GM12892 (cell line): ENCODE measurements at regions not wholly inside any gene's neighbourhood (a gene's known extent, or its start where the extent isn't known, plus 50 kb on each side); places are given as distances from the start of the nearest gene placed in this dataset.

Experiments
- DNase-seq: peaks from one replicate; pipeline ENCODE4 v3.0.0; 2011; ENCODE audit not compliant: insufficient read length
- FAIRE-seq: peaks from 2 replicates; lab custom pipeline; 2011; peaks lifted over from hg19 to GRCh38; lab: Jason Lieb, UNC
- POLR2A ChIP-seq: IDR thresholded peaks from 2 replicates; pipeline ENCODE4 v1.6.1; 2011; ENCODE audit warnings: low read depth, low read length, control low read depth
- POLR2AphosphoS5 ChIP-seq: IDR thresholded peaks from 2 replicates; pipeline ENCODE4 v1.6.1; 2011; ENCODE audit warnings: low read depth, low read length, control low read depth
- TAF1 ChIP-seq: IDR thresholded peaks from 2 replicates; pipeline ENCODE4 v1.6.1; 2011; ENCODE audit warnings: low read depth, mild to moderate bottlenecking, control low read depth, low read length, borderline replicate concordance

- FAIRE-seq (peak; percentile 24), DNase-seq (no peak)
- TF ChIP-seq POLR2A (no peak), TAF1 (no peak), POLR2AphosphoS5 (no peak)
These were observed 301.9 kb upstream of the ZC3H12C start for GRCh38 chr11:109791337-109791736.

- no peak for DNase-seq
- FAIRE-seq: no peak
- no peak for TF ChIP-seq TAF1
- TF ChIP-seq POLR2A: no peak
- no peak for TF ChIP-seq POLR2AphosphoS5
These were observed 298.7 kb upstream of the ZC3H12C start for GRCh38 chr11:109794501-109794900.

- no peak for DNase-seq
- no peak for FAIRE-seq
- TF ChIP-seq POLR2A (no peak), POLR2AphosphoS5 (no peak), TAF1 (no peak)
These were observed 298.0 kb upstream of the ZC3H12C start for GRCh38 chr11:109795234-109795633.

GRCh38 chr11:109796253-109796652, 296.9 kb upstream of the ZC3H12C start:
- TF ChIP-seq POLR2AphosphoS5 (no peak), POLR2A (no peak), TAF1 (no peak)
- FAIRE-seq (no peak), DNase-seq (no peak)

GRCh38 chr11:109798521-109798920, 294.7 kb upstream of the ZC3H12C start:
- DNase-seq: no peak
- FAIRE-seq: no peak
- TF ChIP-seq POLR2A (no peak), TAF1 (no peak), POLR2AphosphoS5 (no peak)

- DNase-seq: no peak
- peak; percentile 78 for FAIRE-seq
These were observed 293.6 kb upstream of the ZC3H12C start for GRCh38 chr11:109799604-109800003.

GRCh38 chr11:109804911-109805310, 288.3 kb upstream of the ZC3H12C start:
- TF ChIP-seq POLR2AphosphoS5: no peak
- no peak for TF ChIP-seq TAF1
- DNase-seq: no peak

More at GRCh38 chr11:109799604-109800003, 293.6 kb upstream of the ZC3H12C start:
- no peak for TF ChIP-seq POLR2AphosphoS5
- no peak for TF ChIP-seq TAF1
- TF ChIP-seq POLR2A: no peak

GRCh38 chr11:109806205-109806604, 287.0 kb upstream of the ZC3H12C start:
- no peak for DNase-seq
- TF ChIP-seq TAF1 (no peak), POLR2AphosphoS5 (no peak), POLR2A (no peak)
- no peak for FAIRE-seq

More at GRCh38 chr11:109804911-109805310, 288.3 kb upstream of the ZC3H12C start:
- no peak for FAIRE-seq

GRCh38 chr11:109808569-109808968, 284.6 kb upstream of the ZC3H12C start:
- no peak for DNase-seq
- TF ChIP-seq POLR2A: no peak
- TF ChIP-seq TAF1: no peak
- no peak for TF ChIP-seq POLR2AphosphoS5
- no peak for FAIRE-seq

GRCh38 chr11:109814824-109815223, 278.4 kb upstream of the ZC3H12C start:
- no peak for FAIRE-seq
- TF ChIP-seq POLR2AphosphoS5: no peak
- TF ChIP-seq POLR2A: no peak
- TF ChIP-seq TAF1: no peak

GRCh38 chr11:109815500-109816150, 277.6 kb upstream of the ZC3H12C start:
- DNase-seq (no peak), FAIRE-seq (no peak)
- TF ChIP-seq TAF1: no peak
- no peak for TF ChIP-seq POLR2A
- TF ChIP-seq POLR2AphosphoS5: no peak

More at GRCh38 chr11:109814824-109815223, 278.4 kb upstream of the ZC3H12C start:
- no peak for DNase-seq

- DNase-seq (no peak), FAIRE-seq (no peak)
- TF ChIP-seq POLR2AphosphoS5: no peak
- TF ChIP-seq POLR2A: no peak
- TF ChIP-seq TAF1: no peak
These were observed 274.9 kb upstream of the ZC3H12C start for GRCh38 chr11:109818290-109818689.

- no peak for FAIRE-seq
- no peak for TF ChIP-seq POLR2AphosphoS5
- TF ChIP-seq POLR2A: no peak
- no peak for TF ChIP-seq TAF1
These were observed 273.8 kb upstream of the ZC3H12C start for GRCh38 chr11:109819410-109819809.

More at GRCh38 chr11:109819410-109819809, 273.8 kb upstream of the ZC3H12C start:
- DNase-seq: no peak
